DND-41 (cell line): ENCODE measurements at regions not wholly inside any gene's neighbourhood (a gene's known extent, or its start where the extent isn't known, plus 50 kb on each side); places are given as distances from the start of the nearest gene placed in this dataset.

ENCODE experiments used
- ATAC-seq: fragments of 200-7000 bp; cut with Tn5 transposase; 3 replicates; pipeline ENCODE4 v1.9.1; 2021; ENCODE audit warnings: low read depth; ENCODE audit not compliant: insufficient read depth
- DNase-seq: peaks from one replicate; pipeline ENCODE4 v3.0.0-alpha.2; 2020
- H2AFZ ChIP-seq: 2 replicates; pipeline ENCODE4 v1.6.0; 2012; ENCODE audit warnings: low read depth, low read length
- H3K27ac ChIP-seq: 2 replicates; pipeline ENCODE4 v1.5.1; 2012; ENCODE audit warnings: low read length, inconsistent platforms
- H3K27me3 ChIP-seq: fragments of 200-600 bp; sonication (generic); 2 replicates; pipeline ENCODE4 v1.6.0; 2012; ENCODE audit warnings: low read length, mild to moderate bottlenecking, inconsistent platforms; ENCODE audit not compliant: insufficient read depth, poor library complexity
- H3K36me3 ChIP-seq: 2 replicates; pipeline ENCODE4 v1.5.1; 2012; ENCODE audit warnings: low read length, inconsistent platforms; ENCODE audit not compliant: insufficient read depth
- H3K4me1 ChIP-seq: 2 replicates; pipeline ENCODE4 v1.5.1; 2012; ENCODE audit warnings: mild to moderate bottlenecking, low read length; ENCODE audit not compliant: insufficient read depth
- H3K4me2 ChIP-seq: 2 replicates; pipeline ENCODE4 v1.6.0; 2012; ENCODE audit warnings: mild to moderate bottlenecking, moderate library complexity, low read length, inconsistent platforms; ENCODE audit not compliant: insufficient read depth
- H3K4me3 ChIP-seq, 2 experiments: fragments of 200-600 bp in 1 of 2; shearing (Covaris generic) in 1 of 2; 2 replicates each; pipeline ENCODE4 v1.5.1; 2012 to 2016; ENCODE audit warnings: inconsistent platforms in 2 of 2, low read length in 2 of 2, mild to moderate bottlenecking in 2 of 2, low read depth in 1 of 2, moderate library complexity in 1 of 2
- H3K79me2 ChIP-seq: 2 replicates; pipeline ENCODE4 v1.6.0; 2012; ENCODE audit warnings: low read length, inconsistent platforms; ENCODE audit not compliant: insufficient read depth
- H3K9ac ChIP-seq: 2 replicates; pipeline ENCODE4 v1.6.0; 2012; ENCODE audit warnings: low read depth, mild to moderate bottlenecking, inconsistent platforms, low read length, moderate library complexity
- H3K9me3 ChIP-seq: 2 replicates; pipeline ENCODE4 v1.5.1; 2012; ENCODE audit warnings: low read length, moderate library complexity, mild to moderate bottlenecking, inconsistent platforms; ENCODE audit not compliant: insufficient read depth, severe bottlenecking
- H4K20me1 ChIP-seq: 2 replicates; pipeline ENCODE4 v1.6.0; 2012; ENCODE audit warnings: low read length; ENCODE audit not compliant: insufficient read depth
- EZH2 ChIP-seq: IDR thresholded peaks from 3 replicates; pipeline ENCODE4 v1.6.1; 2012; ENCODE audit warnings: borderline replicate concordance, low read depth, mild to moderate bottlenecking, moderate library complexity, low read length, inconsistent platforms; ENCODE audit not compliant: severe bottlenecking
- TF ChIP-seq, protein P1 (sequence below): IDR thresholded peaks from 2 replicates; pipeline ENCODE4 v1.5.1; 2012; ENCODE audit warnings: borderline replicate concordance, low read length, moderate library complexity, mild to moderate bottlenecking; ENCODE audit not compliant: poor library complexity, severe bottlenecking; ENCODE audit errors: extremely low read depth

DNA sequence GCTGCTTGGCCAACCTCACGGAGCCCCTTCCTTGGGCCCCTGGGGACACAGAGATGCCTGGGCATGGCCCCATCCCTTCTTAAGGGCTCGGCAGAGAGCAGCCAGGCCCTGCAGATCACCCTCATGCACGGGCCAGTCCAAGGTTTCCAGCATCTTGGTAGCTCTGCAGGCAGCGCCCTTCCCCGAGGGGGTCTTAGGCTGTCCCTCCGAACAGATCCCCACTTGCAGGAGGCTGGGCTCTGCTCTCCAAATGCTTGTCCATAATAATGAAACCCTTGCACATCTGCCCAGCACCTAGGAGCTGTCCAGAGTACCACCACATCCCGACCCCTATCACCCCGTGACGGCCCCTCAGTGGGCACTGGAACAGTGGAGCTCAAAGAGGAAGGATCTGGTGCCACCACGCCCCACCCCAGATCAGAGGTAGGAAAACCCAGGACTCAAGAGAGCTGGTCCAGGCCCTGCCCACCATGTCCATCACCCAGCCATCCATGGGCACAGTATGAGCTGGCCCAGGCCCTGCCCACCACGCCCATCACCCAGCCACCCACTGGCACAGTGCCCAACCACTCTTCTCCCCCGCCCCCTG is 92.5 kb upstream of the PRR5 start:
- TF ChIP-seq EZH2, result no peak
- TF ChIP-seq, protein P1, sequence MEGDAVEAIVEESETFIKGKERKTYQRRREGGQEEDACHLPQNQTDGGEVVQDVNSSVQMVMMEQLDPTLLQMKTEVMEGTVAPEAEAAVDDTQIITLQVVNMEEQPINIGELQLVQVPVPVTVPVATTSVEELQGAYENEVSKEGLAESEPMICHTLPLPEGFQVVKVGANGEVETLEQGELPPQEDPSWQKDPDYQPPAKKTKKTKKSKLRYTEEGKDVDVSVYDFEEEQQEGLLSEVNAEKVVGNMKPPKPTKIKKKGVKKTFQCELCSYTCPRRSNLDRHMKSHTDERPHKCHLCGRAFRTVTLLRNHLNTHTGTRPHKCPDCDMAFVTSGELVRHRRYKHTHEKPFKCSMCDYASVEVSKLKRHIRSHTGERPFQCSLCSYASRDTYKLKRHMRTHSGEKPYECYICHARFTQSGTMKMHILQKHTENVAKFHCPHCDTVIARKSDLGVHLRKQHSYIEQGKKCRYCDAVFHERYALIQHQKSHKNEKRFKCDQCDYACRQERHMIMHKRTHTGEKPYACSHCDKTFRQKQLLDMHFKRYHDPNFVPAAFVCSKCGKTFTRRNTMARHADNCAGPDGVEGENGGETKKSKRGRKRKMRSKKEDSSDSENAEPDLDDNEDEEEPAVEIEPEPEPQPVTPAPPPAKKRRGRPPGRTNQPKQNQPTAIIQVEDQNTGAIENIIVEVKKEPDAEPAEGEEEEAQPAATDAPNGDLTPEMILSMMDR, result no peak
- no peak for DNase-seq
- no peak for ATAC-seq

DNA sequence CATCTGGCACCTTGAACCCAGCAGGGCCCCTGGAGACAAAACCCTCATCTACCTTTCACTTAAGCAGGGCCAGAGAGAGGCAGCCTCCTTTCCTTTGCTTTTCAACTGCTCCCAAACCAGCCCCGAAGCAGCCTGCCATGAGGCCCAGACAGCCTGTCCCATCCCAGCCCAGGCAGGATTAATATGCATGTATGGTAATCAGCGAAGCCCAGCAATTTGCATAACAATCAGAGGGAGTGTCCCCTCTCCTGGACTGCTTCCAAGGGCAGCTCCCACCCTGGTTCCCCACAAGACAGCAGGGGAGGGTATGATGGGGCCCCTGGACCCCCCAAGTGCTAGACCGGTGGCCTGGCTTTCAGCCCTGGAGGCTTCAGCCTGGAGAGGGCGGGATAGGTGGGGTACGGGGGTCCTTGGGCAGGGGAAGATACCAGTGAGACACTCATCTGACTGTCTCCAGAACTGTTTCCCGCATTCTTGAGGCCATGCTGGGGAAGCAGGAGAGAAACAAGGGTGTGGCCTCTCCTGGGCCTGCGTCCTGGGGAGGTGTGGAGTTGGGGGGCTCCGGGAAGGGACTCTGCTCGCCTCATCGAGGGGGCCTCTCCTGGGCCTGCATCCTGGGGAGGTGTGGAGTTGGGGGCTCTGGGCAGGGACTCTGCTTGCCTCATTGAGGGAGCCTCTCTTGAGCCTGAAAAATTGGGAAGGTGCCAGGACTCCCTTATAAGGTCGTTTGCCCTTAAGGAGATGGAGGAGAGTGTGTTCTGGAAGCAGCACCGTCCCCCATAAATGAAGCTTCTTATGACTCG is 93.2 kb upstream of the PRR5 start:
- DNase-seq (no peak), ATAC-seq (no peak)
- Histone ChIP-seq H3K9me3 (peaks cover 12% of the 10 kb centered on the region), H3K27me3 (no peaks in the 10 kb centered on the region), H3K9ac (no peak overlapping the region), H2AFZ (no peak overlapping the region), H3K36me3 (no peaks in the 10 kb centered on the region), H3K79me2 (no peaks in the 10 kb centered on the region), H3K27ac (no peak overlapping the region), H3K4me2 (no peak overlapping the region), H4K20me1 (no peaks in the 10 kb centered on the region), H3K4me3 (no peak overlapping the region), H3K4me1 (no peaks in the 10 kb centered on the region)
- TF ChIP-seq, protein P1, result no peak
- TF ChIP-seq EZH2, result no peak

More for the DNA sequence above, 92.5 kb upstream of the PRR5 start:
- H3K9ac ChIP-seq, result no peak overlapping the region
- H3K36me3 ChIP-seq, result no peaks in the 10 kb centered on the region
- H3K79me2 ChIP-seq, result no peaks in the 10 kb centered on the region
- H3K4me1 ChIP-seq, result no peaks in the 10 kb centered on the region
- H2AFZ ChIP-seq, result no peak overlapping the region
- peaks cover 16% of the 10 kb centered on the region for H3K9me3 ChIP-seq
- no peak overlapping the region for H3K27ac ChIP-seq
- H4K20me1 ChIP-seq, result no peaks in the 10 kb centered on the region
- H3K4me2 ChIP-seq, result no peak overlapping the region
- no peak overlapping the region for H3K4me3 ChIP-seq
- H3K27me3 ChIP-seq, result no peaks in the 10 kb centered on the region

DNA sequence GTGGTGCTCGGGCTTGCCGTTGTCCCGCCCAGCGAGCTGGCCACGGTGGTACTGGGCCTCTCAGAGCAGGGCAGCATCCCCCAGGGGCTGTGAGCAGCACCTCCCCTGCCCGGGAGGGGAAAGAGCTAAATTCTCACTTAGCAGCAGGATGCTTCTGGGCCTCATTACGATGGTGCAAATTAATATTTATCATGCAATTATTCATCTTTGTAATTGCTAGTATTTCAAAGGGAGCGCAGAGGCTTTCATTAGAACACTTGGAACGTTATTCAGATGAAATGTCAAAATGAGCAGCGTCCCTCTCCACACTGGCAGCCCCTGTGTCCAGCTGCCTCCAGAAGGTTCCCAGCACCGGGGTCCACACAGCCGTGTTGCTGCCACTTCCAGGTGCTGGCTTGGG is 95.9 kb upstream of the PRR5 start:
- H3K4me2 ChIP-seq, result no peak overlapping the region

More for the DNA sequence above, 95.9 kb upstream of the PRR5 start:
- DNase-seq (no peak), ATAC-seq (no peak)
- H4K20me1 ChIP-seq, result no peaks in the 10 kb centered on the region
- H3K9ac ChIP-seq, result no peak overlapping the region
- H3K27ac ChIP-seq, result no peak overlapping the region
- no peaks in the 10 kb centered on the region for H3K4me1 ChIP-seq
- H3K27me3 ChIP-seq, result no peaks in the 10 kb centered on the region
- H3K4me3 ChIP-seq, result no peak overlapping the region
- no peaks in the 10 kb centered on the region for H3K79me2 ChIP-seq
- no peak overlapping the region for H2AFZ ChIP-seq
- H3K36me3 ChIP-seq, result no peaks in the 10 kb centered on the region
- TF ChIP-seq, protein P1, result no peak
- TF ChIP-seq EZH2, result no peak
- H3K9me3 ChIP-seq, result no peaks in the 10 kb centered on the region
